NOMO-1 (cell line): ENCODE measurements at regions not wholly inside any gene's neighbourhood (a gene's known extent, or its start where the extent isn't known, plus 50 kb on each side); places are given as distances from the start of the nearest gene placed in this dataset.
A peak's percentile ranks its signal among the peaks of the same experiment; 100 is the strongest.

Experiments
- DNase-seq, 2 experiments: peaks; one replicate each; lab custom pipeline; 2025; ENCODE audit not compliant: unreplicated experiment in 2 of 2; lab: John Stamatoyannopoulos, UW

GRCh38 chr16:85495823-85496538 lies 117.1 kb upstream of the GSE1 start:
- DNase-seq, result no peak

GRCh38 chr16:85497622-85498314 lies 115.4 kb upstream of the GSE1 start:
- no peak for DNase-seq

GRCh38 chr16:85498607-85499006 lies 114.5 kb upstream of the GSE1 start:
- no peak for DNase-seq

GRCh38 chr16:85500220-85500619 lies 112.9 kb upstream of the GSE1 start:
- DNase-seq, result peak in 1 of 2 experiments; percentile 15

- no peak for DNase-seq
Measured at GRCh38 chr16:85501900-85502299, 111.2 kb upstream of the GSE1 start.

GRCh38 chr16:85502357-85502756 lies 110.8 kb upstream of the GSE1 start:
- DNase-seq, result no peak

GRCh38 chr16:85503679-85504231 lies 109.4 kb upstream of the GSE1 start:
- DNase-seq, result no peak

GRCh38 chr16:85504242-85504641 lies 108.9 kb upstream of the GSE1 start:
- DNase-seq, result no peak

- DNase-seq, result no peak
Measured at GRCh38 chr16:85505794-85506634, 107.1 kb upstream of the GSE1 start.

- no peak for DNase-seq
Measured at GRCh38 chr16:85506635-85506911, 106.5 kb upstream of the GSE1 start.

- no peak for DNase-seq
Measured at GRCh38 chr16:85507342-85507741, 105.8 kb upstream of the GSE1 start.

- no peak for DNase-seq
Measured at GRCh38 chr16:85508388-85508787, 104.7 kb upstream of the GSE1 start.

GRCh38 chr16:85508993-85509392 lies 104.1 kb upstream of the GSE1 start:
- no peak for DNase-seq

- DNase-seq, result no peak
Measured at GRCh38 chr16:85510041-85510659, 103.0 kb upstream of the GSE1 start.

- DNase-seq, result no peak
Measured at GRCh38 chr16:85511938-85512807, 100.9 kb upstream of the GSE1 start.

- no peak for DNase-seq
Measured at GRCh38 chr16:85512808-85513115, 100.4 kb upstream of the GSE1 start.

- no peak for DNase-seq
Measured at GRCh38 chr16:85513180-85513579, 99.9 kb upstream of the GSE1 start.

- no peak for DNase-seq
Measured at GRCh38 chr16:85513649-85514048, 99.5 kb upstream of the GSE1 start.

- DNase-seq, result no peak
Measured at GRCh38 chr16:85514295-85514597, 98.9 kb upstream of the GSE1 start.

GRCh38 chr16:85514598-85515318 lies 98.4 kb upstream of the GSE1 start:
- DNase-seq, result no peak
